Naive thymus-derived CD4-positive, alpha-beta T cell (primary cell): ENCODE measurements at regions not wholly inside any gene's neighbourhood (a gene's known extent, or its start where the extent isn't known, plus 50 kb on each side); places are given as distances from the start of the nearest gene placed in this dataset.

Experiments used
- ATAC-seq: fragments of 150-1000 bp; cut with Tn5 transposase; 2 replicates; pipeline ENCODE4 v1.10.0; 2021; ENCODE audit warnings: mild to moderate bottlenecking, moderate library complexity
- CTCF ChIA-PET: fragments of 350-600 bp; sonication (Branson Sonifier 250); formaldehyde crosslinking; loops from one replicate; lab custom pipeline; 2021; ENCODE audit warnings: antibody characterized with exemption; lab: Charles Lee
- POLR2A ChIA-PET: fragments of 350-600 bp; sonication (Branson Sonifier 250); formaldehyde crosslinking; loops from one replicate; lab custom pipeline; 2021; ENCODE audit warnings: antibody characterized with exemption, inconsistent platforms; lab: Charles Lee
- DNase-seq, 9 donors: peaks; one replicate each; pipeline versions ENCODE4 v3.0.0 to v3.0.0-alpha.2; 2020 to 2022; ENCODE audit warnings: mixed read lengths in 1 of 9
- H3K27ac ChIP-seq: one replicate; pipeline ENCODE4 v1.7.0; 2013; ENCODE audit warnings: mild to moderate bottlenecking, low read depth, low read length, moderate library complexity
- H3K27me3 ChIP-seq, 2 donors: one replicate each; pipeline ENCODE4 v1.7.0; 2013; ENCODE audit warnings: low read length in 2 of 2, mild to moderate bottlenecking in 2 of 2, moderate library complexity in 2 of 2; ENCODE audit not compliant: control insufficient read depth in 2 of 2, insufficient read depth in 2 of 2
- H3K36me3 ChIP-seq, 3 experiments: 1 replicate in 2 of 3; 2 replicates in 1 of 3; pipeline ENCODE4 v1.7.0; 2013; ENCODE audit warnings: low read length in 3 of 3, mild to moderate bottlenecking in 3 of 3, moderate library complexity in 1 of 3; ENCODE audit not compliant: insufficient read depth in 3 of 3, control insufficient read depth in 2 of 3
- H3K4me1 ChIP-seq, 2 donors: one replicate each; pipeline ENCODE4 v1.7.0; 2013; ENCODE audit warnings: low read length in 2 of 2, mild to moderate bottlenecking in 2 of 2, moderate library complexity in 1 of 2; ENCODE audit not compliant: control insufficient read depth in 2 of 2, insufficient read depth in 2 of 2
- H3K4me3 ChIP-seq: 2 replicates; pipeline ENCODE4 v1.7.0; 2013; ENCODE audit warnings: mild to moderate bottlenecking, low read length
- H3K9me3 ChIP-seq, 3 experiments: 1 replicate in 2 of 3; 2 replicates in 1 of 3; pipeline ENCODE4 v1.7.0; 2013; ENCODE audit warnings: low read length in 3 of 3; ENCODE audit not compliant: control insufficient read depth in 2 of 3
- H3K27ac Mint-ChIP-seq, 9 donors: one replicate each; pipeline ENCODE4 v1.8.0; 2020 to 2022; ENCODE audit warnings: mixed read lengths in 9 of 9, mild to moderate bottlenecking in 8 of 9, moderate library complexity in 5 of 9, inconsistent platforms in 2 of 9
- H3K27me3 Mint-ChIP-seq, 5 donors: one replicate each; pipeline ENCODE4 v1.8.0; 2021 to 2022; ENCODE audit warnings: mixed read lengths in 5 of 5, mild to moderate bottlenecking in 1 of 5
- H3K36me3 Mint-ChIP-seq, 5 donors: one replicate each; pipeline ENCODE4 v1.8.0; 2020 to 2022; ENCODE audit warnings: mixed read lengths in 5 of 5, mild to moderate bottlenecking in 3 of 5, inconsistent platforms in 1 of 5
- H3K4me1 Mint-ChIP-seq, 7 donors: one replicate each; pipeline ENCODE4 v1.8.0; 2020 to 2022; ENCODE audit warnings: mixed read lengths in 7 of 7, mild to moderate bottlenecking in 3 of 7, inconsistent platforms in 1 of 7
- H3K4me3 Mint-ChIP-seq, 10 donors: one replicate each; pipeline ENCODE4 v1.8.0; 2020 to 2022; ENCODE audit warnings: mild to moderate bottlenecking in 10 of 10, mixed read lengths in 10 of 10, moderate library complexity in 6 of 10, inconsistent platforms in 2 of 10
- H3K9me3 Mint-ChIP-seq, 11 donors: one replicate each; pipeline ENCODE4 v1.8.0; 2020 to 2022; ENCODE audit warnings: mixed read lengths in 11 of 11, mild to moderate bottlenecking in 4 of 11, inconsistent platforms in 1 of 11, moderate library complexity in 1 of 11
- intact Hi-C, 2 donors: fragments of 100-400 bp; cut with micrococcal nuclease; formaldehyde crosslinking; loops; one replicate each; pipeline ENCODE4 v1.15.1; 2023

GRCh38 chr14:98170575-98170974, 1101.4 kb downstream of the BCL11B start:
- Mint-ChIP-seq H3K9me3 (peaks cover 0 to 15% (median 0%) of the 10 kb centered on the region in 11 donors), H3K27me3 (no peaks in the 10 kb centered on the region), H3K4me1 (peaks cover 58 to 100% (median 97%) of the 10 kb centered on the region in 7 donors), H3K36me3 (peaks cover 0 to 25% (median 8%) of the 10 kb centered on the region in 5 donors), H3K27ac (peak overlapping the region; percentile 71 to 100 (median 97)), H3K4me3 (peak overlapping the region in 9 of 10 donors; percentile 49 to 84 (median 61))
- Histone ChIP-seq H3K4me3 (no peak overlapping the region), H3K27ac (peak overlapping the region; percentile 81), H3K4me1 (peaks cover 84 to 99% of the 10 kb centered on the region in 2 donors), H3K36me3 (no peaks in the 10 kb centered on the region), H3K9me3 (no peaks in the 10 kb centered on the region), H3K27me3 (no peaks in the 10 kb centered on the region)
- ATAC-seq (no peak), DNase-seq (no peak)
- ChIA-PET CTCF (interaction anchor here (0.6 to 1.2 kb wide), 3 partner anchors 10 to 31 kb away, joined by 3 read pairs; no protein-coding TSS in a partner anchor), POLR2A (interaction anchor here (2.8 to 15.7 kb wide), 5 partner anchors 11 to 1091 kb away, joined by 7 to 413 read pairs (median 48); no protein-coding TSS in a partner anchor)
- intact Hi-C loops: no loop called here

- H3K4me3 ChIP-seq: peak overlapping the region; percentile 33
- peaks cover 95 to 99% of the 10 kb centered on the region in 2 donors for H3K4me1 ChIP-seq
- ChIA-PET POLR2A (interaction anchor here (1.1 to 15.7 kb wide), 4 partner anchors 14 to 194 kb away, joined by 3 to 413 read pairs (median 156); no protein-coding TSS in a partner anchor), CTCF (interaction anchor here (1.1 to 1.2 kb wide), 2 partner anchors 11 to 32 kb away, joined by 3 read pairs; no protein-coding TSS in a partner anchor)
- Mint-ChIP-seq H3K4me3 (peak overlapping the region in 9 of 10 donors; percentile 49 to 90 (median 74)), H3K4me1 (peaks cover 57 to 100% (median 97%) of the 10 kb centered on the region in 7 donors), H3K9me3 (peaks cover 0 to 13% (median 0%) of the 10 kb centered on the region in 11 donors), H3K27ac (peak overlapping the region; percentile 48 to 100 (median 97)), H3K27me3 (no peaks in the 10 kb centered on the region), H3K36me3 (peaks cover 0 to 18% (median 3%) of the 10 kb centered on the region in 5 donors)
- no peaks in the 10 kb centered on the region for H3K36me3 ChIP-seq
- no peaks in the 10 kb centered on the region for H3K27me3 ChIP-seq
- intact Hi-C loops: loop anchor here (2.0 kb wide), 2 partner anchors 31 to 57 kb away; no protein-coding TSS in a partner anchor
- no peak for DNase-seq
- peak overlapping the region; percentile 81 for H3K27ac ChIP-seq
- ATAC-seq: no peak
- no peaks in the 10 kb centered on the region for H3K9me3 ChIP-seq
Observed at GRCh38 chr14:98171654-98172053, 1100.3 kb downstream of the BCL11B start.

GRCh38 chr14:98172243-98172778, 1099.7 kb downstream of the BCL11B start:
- H3K9me3 Mint-ChIP-seq: peaks cover 0 to 13% (median 0%) of the 10 kb centered on the region in 11 donors
- H3K36me3 ChIP-seq: no peaks in the 10 kb centered on the region
- DNase-seq: no peak
- intact Hi-C loops: loop anchor here (2.0 kb wide), 2 partner anchors 32 to 56 kb away; no protein-coding TSS in a partner anchor
- ChIA-PET POLR2A (interaction anchor here (0.8 to 15.7 kb wide), 20 partner anchors 8 to 1099 kb away, joined by 3 to 413 read pairs (median 4); partner anchors contain the start of gene BCL11B), CTCF (interaction anchor here (0.7 to 2.2 kb wide), 12 partner anchors 8 to 194 kb away, joined by 3 to 28 read pairs (median 5); no protein-coding TSS in a partner anchor)
- H3K9me3 ChIP-seq: no peaks in the 10 kb centered on the region
- ATAC-seq: no peak
- H3K4me3 Mint-ChIP-seq: peak overlapping the region in 9 of 10 donors; percentile 74 to 90 (median 85)
- peaks cover 0 to 18% (median 3%) of the 10 kb centered on the region in 5 donors for H3K36me3 Mint-ChIP-seq
- H3K27ac Mint-ChIP-seq: peak overlapping the region; percentile 89 to 100 (median 97)
- no peaks in the 10 kb centered on the region for H3K27me3 Mint-ChIP-seq
- peaks cover 99% of the 10 kb centered on the region in 2 donors for H3K4me1 ChIP-seq
- peak overlapping the region; percentile 33 for H3K4me3 ChIP-seq
- peak overlapping the region; percentile 81 for H3K27ac ChIP-seq
- H3K27me3 ChIP-seq: no peaks in the 10 kb centered on the region
- peaks cover 59 to 100% (median 100%) of the 10 kb centered on the region in 7 donors for H3K4me1 Mint-ChIP-seq

GRCh38 chr14:98173305-98173704, 1098.7 kb downstream of the BCL11B start:
- Mint-ChIP-seq H3K4me1 (peaks cover 59 to 100% (median 99%) of the 10 kb centered on the region in 7 donors), H3K9me3 (peaks cover 0 to 10% (median 0%) of the 10 kb centered on the region in 11 donors), H3K27ac (peak overlapping the region; percentile 89 to 100 (median 97)), H3K27me3 (no peaks in the 10 kb centered on the region), H3K4me3 (peak overlapping the region; percentile 74 to 90 (median 84)), H3K36me3 (peaks cover 0 to 16% (median 3%) of the 10 kb centered on the region in 5 donors)
- Histone ChIP-seq H3K27me3 (no peaks in the 10 kb centered on the region), H3K36me3 (no peaks in the 10 kb centered on the region), H3K4me3 (peak overlapping the region; percentile 33), H3K27ac (peak overlapping the region; percentile 81), H3K9me3 (no peaks in the 10 kb centered on the region), H3K4me1 (peaks cover 100% of the 10 kb centered on the region in 2 donors)
- DNase-seq (peak in 7 of 9 donors; percentile 71 to 84 (median 82)), ATAC-seq (peak; percentile 78)
- ChIA-PET CTCF (interaction anchor here (0.6 to 2.2 kb wide), 16 partner anchors 9 to 495 kb away, joined by 3 to 28 read pairs (median 4); no protein-coding TSS in a partner anchor), POLR2A (interaction anchor here (0.5 to 15.7 kb wide), 33 partner anchors 9 to 1098 kb away, joined by 3 to 413 read pairs (median 4); partner anchors contain the start of gene BCL11B)
- intact Hi-C loops: loop anchor here (1.0 to 2.0 kb wide), 6 partner anchors 9 to 195 kb away; no protein-coding TSS in a partner anchor

- H3K9me3 ChIP-seq: no peaks in the 10 kb centered on the region
- H3K4me3 Mint-ChIP-seq: peak overlapping the region; percentile 11 to 90 (median 83)
- H3K27me3 ChIP-seq: no peaks in the 10 kb centered on the region
- ATAC-seq (peak; percentile 1), DNase-seq (no peak)
- peak overlapping the region; percentile 33 for H3K4me3 ChIP-seq
- peaks cover 0 to 8% (median 0%) of the 10 kb centered on the region in 5 donors for H3K36me3 Mint-ChIP-seq
- H3K36me3 ChIP-seq: no peaks in the 10 kb centered on the region
- peak overlapping the region; percentile 81 for H3K27ac ChIP-seq
- peaks cover 95 to 100% of the 10 kb centered on the region in 2 donors for H3K4me1 ChIP-seq
- peaks cover 0 to 5% (median 0%) of the 10 kb centered on the region in 11 donors for H3K9me3 Mint-ChIP-seq
- ChIA-PET CTCF (interaction anchor here (0.7 to 2.2 kb wide), 11 partner anchors 8 to 496 kb away, joined by 3 to 28 read pairs (median 5); no protein-coding TSS in a partner anchor), POLR2A (interaction anchor here (0.6 to 23.4 kb wide), 23 partner anchors 8 to 1098 kb away, joined by 3 to 413 read pairs (median 6); partner anchors contain the start of gene BCL11B)
- no peaks in the 10 kb centered on the region for H3K27me3 Mint-ChIP-seq
- peak overlapping the region; percentile 89 to 100 (median 97) for H3K27ac Mint-ChIP-seq
- H3K4me1 Mint-ChIP-seq: peaks cover 58 to 100% (median 98%) of the 10 kb centered on the region in 7 donors
- intact Hi-C loops: no loop called here
Observed at GRCh38 chr14:98174041-98174440, 1098.0 kb downstream of the BCL11B start.

- Mint-ChIP-seq H3K9me3 (no peaks in the 10 kb centered on the region), H3K27me3 (no peaks in the 10 kb centered on the region), H3K36me3 (peaks cover 0 to 1% (median 0%) of the 10 kb centered on the region in 5 donors), H3K4me3 (peak overlapping the region; percentile 63 to 86 (median 80)), H3K27ac (peak overlapping the region; percentile 89 to 100 (median 97)), H3K4me1 (peaks cover 48 to 99% (median 97%) of the 10 kb centered on the region in 7 donors)
- peak overlapping the region; percentile 28 for H3K4me3 ChIP-seq
- CTCF ChIA-PET: interaction anchor here (0.6 to 1.9 kb wide), 9 partner anchors 8 to 1016 kb away, joined by 3 to 7 read pairs (median 3); no protein-coding TSS in a partner anchor
- no peaks in the 10 kb centered on the region for H3K36me3 ChIP-seq
- DNase-seq (peak in 4 of 9 donors; percentile 45 to 55 (median 52)), ATAC-seq (peak; percentile 45)
- POLR2A ChIA-PET: interaction anchor here (0.5 to 23.4 kb wide), 14 partner anchors 9 to 1673 kb away, joined by 3 to 413 read pairs (median 4); partner anchors contain the start of gene BCL11B
- H3K27me3 ChIP-seq: no peaks in the 10 kb centered on the region
- H3K9me3 ChIP-seq: no peaks in the 10 kb centered on the region
- H3K4me1 ChIP-seq: peaks cover 81 to 97% of the 10 kb centered on the region in 2 donors
- H3K27ac ChIP-seq: peak overlapping the region; percentile 81
- intact Hi-C loops: loop anchor here in 1 of 2 donors (1.0 to 5.0 kb wide), 2 partner anchors 14 to 1017 kb away; no protein-coding TSS in a partner anchor
Observed at GRCh38 chr14:98175436-98175835, 1096.6 kb downstream of the BCL11B start.
